Motor neuron (in vitro differentiated cells): ENCODE measurements at regions not wholly inside any gene's neighbourhood (a gene's known extent, or its start where the extent isn't known, plus 50 kb on each side); places are given as distances from the start of the nearest gene placed in this dataset.
A peak's percentile ranks its signal among the peaks of the same experiment; 100 is the strongest.

Source experiments
- ATAC-seq, 8 experiments: fragments of 200-7000 bp; cut with Tn5 transposase; replicated peaks in 6 of 8; 2 replicates each; pipeline ENCODE4 v1.8.0; 2021; ENCODE audit warnings: mild to moderate bottlenecking in 8 of 8, moderate library complexity in 8 of 8
- H3K27ac ChIP-seq, 2 donors: fragments of 250-450 bp; sonication (Bioruptor Pico); 2 replicates each; pipeline ENCODE4 v1.9.0; 2021; ENCODE audit warnings: antibody characterized with exemption in 2 of 2, mild to moderate bottlenecking in 2 of 2, moderate library complexity in 1 of 2
- H3K4me1 ChIP-seq, 2 donors: fragments of 250-450 bp; sonication (Bioruptor Pico); replicated peaks in 1 of 2; 2 replicates each; pipeline ENCODE4 v1.6.1; 2021; ENCODE audit warnings: antibody characterized with exemption in 2 of 2, mild to moderate bottlenecking in 2 of 2, moderate library complexity in 1 of 2
- H3K4me3 ChIP-seq, 5 donors: fragments of 250-450 bp; sonication (Bioruptor Pico); 2 replicates each; pipeline ENCODE4 v1.9.0; 2021; ENCODE audit warnings: antibody characterized with exemption in 5 of 5, mild to moderate bottlenecking in 5 of 5, moderate library complexity in 4 of 5
- WGBS, 10 experiments: fragments of 450-650 bp; shearing (Covaris generic); methylation state at CpG; one replicate each; pipeline ENCODE4 v1.0.0; 2022; 5-methylcytosine and 5-hydroxymethylcytosine counted together
- in situ Hi-C, 9 experiments: fragments of 400-800 bp; cut with MboI; loops; one replicate each; pipeline ENCODE4 v1.15.0; 2021; ENCODE audit warnings: low sequenced_read_pairs in 9 of 9, low pct_unique_long_range_greater_than_20kb in 2 of 9; ENCODE audit not compliant: unreplicated experiment in 9 of 9

GRCh38 chr16:86651013-86651627 lies 72.8 kb downstream of the FOXL1 start:
- no peak overlapping the region for H3K4me3 ChIP-seq
- no peak for ATAC-seq
- in situ Hi-C loops = no loop called here
- H3K4me1 ChIP-seq = no peaks in the 10 kb centered on the region
- no peak overlapping the region for H3K27ac ChIP-seq
- 57 to 100% (median 91%) methylated on average over 1 to 7 of the region's 9 CpGs; no CpG with 5 or more reads in 1 of the 10 experiments for WGBS, 10 experiments

- 67 to 100% (median 91%) methylated on average over 1 to 3 of the region's 6 CpGs; no CpG with 5 or more reads in 4 of the 10 experiments for WGBS, 10 experiments
- no peak for ATAC-seq
- in situ Hi-C loops = no loop called here
Observed at GRCh38 chr16:86651823-86652222, 73.5 kb downstream of the FOXL1 start.

GRCh38 chr16:86653285-86654006 lies 75.1 kb downstream of the FOXL1 start:
- H3K4me3 ChIP-seq = no peak overlapping the region
- in situ Hi-C loops = no loop called here
- H3K27ac ChIP-seq = no peak overlapping the region
- 10 to 96% (median 74%) methylated on average over 3 to 11 of the region's 13 CpGs; no CpG with 5 or more reads in 1 of the 10 experiments for WGBS, 10 experiments
- no peak for ATAC-seq
- no peaks in the 10 kb centered on the region for H3K4me1 ChIP-seq

More at GRCh38 chr16:86651823-86652222, 73.5 kb downstream of the FOXL1 start:
- no peak overlapping the region for H3K27ac ChIP-seq
- no peak overlapping the region for H3K4me3 ChIP-seq
- H3K4me1 ChIP-seq = no peaks in the 10 kb centered on the region

- no peak for ATAC-seq
- H3K4me3 ChIP-seq = no peak overlapping the region
- peaks cover 12 to 13% of the 10 kb centered on the region in 2 donors for H3K4me1 ChIP-seq
- 62 to 96% (median 84%) methylated on average over 3 to 6 of the region's 6 CpGs; no CpG with 5 or more reads in 4 of the 10 experiments for WGBS, 10 experiments
- no peak overlapping the region for H3K27ac ChIP-seq
- in situ Hi-C loops = no loop called here
Observed at GRCh38 chr16:86657972-86658371, 79.6 kb downstream of the FOXL1 start.

- H3K4me3 ChIP-seq = no peak overlapping the region
- no peak overlapping the region for H3K27ac ChIP-seq
- ATAC-seq = no peak
- peaks cover 12 to 13% of the 10 kb centered on the region in 2 donors for H3K4me1 ChIP-seq
- WGBS, 10 experiments = 78 to 100% (median 92%) methylated on average over 1 to 4 of the region's 4 CpGs; no CpG with 5 or more reads in 1 of the 10 experiments
- in situ Hi-C loops = no loop called here
Observed at GRCh38 chr16:86660623-86661022, 82.3 kb downstream of the FOXL1 start.

GRCh38 chr16:86661706-86662105 lies 83.4 kb downstream of the FOXL1 start:
- H3K27ac ChIP-seq = no peak overlapping the region
- in situ Hi-C loops = no loop called here
- peak in 7 of 8 experiments; percentile 14 to 91 (median 51) for ATAC-seq
- WGBS, 10 experiments = 0 to 80% (median 56%) methylated on average over 1 to 8 of the region's 8 CpGs; no CpG with 5 or more reads in 1 of the 10 experiments
- H3K4me1 ChIP-seq = peaks cover 12 to 13% of the 10 kb centered on the region in 2 donors
- H3K4me3 ChIP-seq = no peak overlapping the region

GRCh38 chr16:86662195-86662594 lies 83.8 kb downstream of the FOXL1 start:
- no peak overlapping the region for H3K4me3 ChIP-seq
- peaks cover 12 to 13% of the 10 kb centered on the region in 2 donors for H3K4me1 ChIP-seq
- WGBS, 10 experiments = 0 to 75% (median 65%) methylated on average over 3 to 5 of the region's 5 CpGs
- peak in 6 of 8 experiments; percentile 36 to 82 (median 61) for ATAC-seq
- in situ Hi-C loops = no loop called here
- H3K27ac ChIP-seq = no peak overlapping the region

- peaks cover 12 to 13% of the 10 kb centered on the region in 2 donors for H3K4me1 ChIP-seq
- no peak overlapping the region for H3K27ac ChIP-seq
- in situ Hi-C loops = no loop called here
- WGBS, 10 experiments = 33 to 81% (median 69%) methylated on average over 1 to 3 of the region's 3 CpGs; no CpG with 5 or more reads in 2 of the 10 experiments
- H3K4me3 ChIP-seq = no peak overlapping the region
- ATAC-seq = no peak
Observed at GRCh38 chr16:86662740-86663139, 84.4 kb downstream of the FOXL1 start.

- no peak overlapping the region for H3K4me3 ChIP-seq
- H3K4me1 ChIP-seq = peaks cover 12 to 19% of the 10 kb centered on the region in 2 donors
- in situ Hi-C loops = no loop called here
- 10 to 97% (median 73%) methylated on average over 2 to 17 of the region's 19 CpGs for WGBS, 10 experiments
- ATAC-seq = no peak
- no peak overlapping the region for H3K27ac ChIP-seq
Observed at GRCh38 chr16:86663685-86664521, 85.6 kb downstream of the FOXL1 start.

GRCh38 chr16:86664522-86665318 lies 86.4 kb downstream of the FOXL1 start:
- WGBS, 10 experiments = 0 to 100% (median 83%) methylated on average over 1 to 9 of the region's 11 CpGs; no CpG with 5 or more reads in 1 of the 10 experiments
- H3K4me1 ChIP-seq = peaks cover 20 to 27% of the 10 kb centered on the region in 2 donors
- in situ Hi-C loops = no loop called here
- no peak overlapping the region for H3K27ac ChIP-seq
- ATAC-seq = peak in 2 of 8 experiments; percentile 66
- H3K4me3 ChIP-seq = no peak overlapping the region

- 31 to 100% (median 83%) methylated on average over 1 to 2 of the region's 2 CpGs; no CpG with 5 or more reads in 6 of the 10 experiments for WGBS, 10 experiments
- in situ Hi-C loops = no loop called here
- Histone ChIP-seq H3K4me1 (peaks cover 26 to 33% of the 10 kb centered on the region in 2 donors), H3K4me3 (no peak overlapping the region), H3K27ac (no peak overlapping the region)
- no peak for ATAC-seq
Observed at GRCh38 chr16:86665319-86665675, 86.9 kb downstream of the FOXL1 start.

- in situ Hi-C loops = no loop called here
- no peak overlapping the region for H3K27ac ChIP-seq
- no peak overlapping the region for H3K4me3 ChIP-seq
- no peak for ATAC-seq
- H3K4me1 ChIP-seq = peaks cover 29 to 39% of the 10 kb centered on the region in 2 donors
- WGBS, 10 experiments = 87 to 100% (median 100%) methylated on average over 1 to 3 of the region's 3 CpGs; no CpG with 5 or more reads in 1 of the 10 experiments
Observed at GRCh38 chr16:86665929-86666328, 87.6 kb downstream of the FOXL1 start.
